ENCODE measurements at regions not wholly inside any gene's neighbourhood (a gene's known extent, or its start where the extent isn't known, plus 50 kb on each side); places are given as distances from the start of the nearest gene placed in this dataset.

- DNase-seq: no peak
- Histone ChIP-seq H3K4me1 (no peaks in the 10 kb centered on the region), H3K36me3 (ENCODE audit: low read depth, missing control alignments) (no peaks in the 10 kb centered on the region), H3K4me3 (no peak overlapping the region), H3K27ac (no peak overlapping the region), H3K27me3 (no peaks in the 10 kb centered on the region), H3K9me3 (no peaks in the 10 kb centered on the region)
- WGBS, 2 donors: 71 to 83% methylated on average over 18 to 19 of the region's 19 CpGs
- TF ChIP-seq CTCF (IDR thresholded peaks at IDR 0.05) (no peak), POLR2A (IDR thresholded peaks at IDR 0.05) (no peak)
- intact Hi-C loops (cut with DNase I; ENCODE audit: low total_unique reads): no loop called here
These were observed 780.9 kb downstream of the ARAP2 start for GRCh38 chr4:35463251-35463952.

- intact Hi-C loops (cut with DNase I; ENCODE audit: low total_unique reads): no loop called here
- Histone ChIP-seq H3K36me3 (ENCODE audit: low read depth, missing control alignments) (no peaks in the 10 kb centered on the region), H3K4me1 (no peaks in the 10 kb centered on the region), H3K27me3 (no peaks in the 10 kb centered on the region), H3K27ac (no peak overlapping the region), H3K4me3 (no peak overlapping the region), H3K9me3 (no peaks in the 10 kb centered on the region)
- TF ChIP-seq POLR2A (IDR thresholded peaks at IDR 0.05): no peak
- no peak for TF ChIP-seq CTCF (IDR thresholded peaks at IDR 0.05)
- DNase-seq: no peak
These were observed 779.3 kb downstream of the ARAP2 start for GRCh38 chr4:35464964-35465528.

- H3K27ac ChIP-seq: no peak overlapping the region
- intact Hi-C loops (cut with DNase I; ENCODE audit: low total_unique reads): no loop called here
These were observed 753.2 kb downstream of the ARAP2 start for GRCh38 chr4:35491093-35491492.

GRCh38 chr4:35493977-35494376 lies 750.3 kb downstream of the ARAP2 start:
- TF ChIP-seq CTCF (IDR thresholded peaks at IDR 0.05) (no peak), POLR2A (IDR thresholded peaks at IDR 0.05) (no peak)
- 90 to 91% methylated on average over 2 to 4 of the region's 4 CpGs for WGBS, 2 donors
- Histone ChIP-seq H3K27ac (no peak overlapping the region), H3K4me1 (no peaks in the 10 kb centered on the region), H3K9me3 (no peaks in the 10 kb centered on the region), H3K27me3 (no peaks in the 10 kb centered on the region), H3K4me3 (no peak overlapping the region), H3K36me3 (ENCODE audit: low read depth, missing control alignments) (no peaks in the 10 kb centered on the region)
- intact Hi-C loops (cut with DNase I; ENCODE audit: low total_unique reads): no loop called here
- no peak for DNase-seq

More at GRCh38 chr4:35491093-35491492, 753.2 kb downstream of the ARAP2 start:
- H3K4me1 ChIP-seq: no peaks in the 10 kb centered on the region
- no peak for DNase-seq
- H3K36me3 ChIP-seq (ENCODE audit: low read depth, missing control alignments): no peaks in the 10 kb centered on the region
- TF ChIP-seq POLR2A (IDR thresholded peaks at IDR 0.05) (no peak), CTCF (IDR thresholded peaks at IDR 0.05) (no peak)
- no peak overlapping the region for H3K4me3 ChIP-seq
- H3K27me3 ChIP-seq: no peaks in the 10 kb centered on the region
- no peaks in the 10 kb centered on the region for H3K9me3 ChIP-seq

GRCh38 chr4:35494955-35495354 lies 749.4 kb downstream of the ARAP2 start:
- Histone ChIP-seq H3K4me3 (no peak overlapping the region), H3K27ac (no peak overlapping the region), H3K4me1 (no peaks in the 10 kb centered on the region), H3K36me3 (ENCODE audit: low read depth, missing control alignments) (no peaks in the 10 kb centered on the region), H3K27me3 (no peaks in the 10 kb centered on the region), H3K9me3 (no peaks in the 10 kb centered on the region)
- TF ChIP-seq CTCF (IDR thresholded peaks at IDR 0.05) (no peak), POLR2A (IDR thresholded peaks at IDR 0.05) (no peak)
- WGBS, 2 donors: 80 to 93% methylated on average over 1 to 5 of the region's 5 CpGs
- no peak for DNase-seq
- intact Hi-C loops (cut with DNase I; ENCODE audit: low total_unique reads): no loop called here
